ENCODE measurements at regions not wholly inside any gene's neighbourhood (a gene's known extent, or its start where the extent isn't known, plus 50 kb on each side); places are given as distances from the start of the nearest gene placed in this dataset.
"Not testable (repeated sequence)": the region's sequence is repeated elsewhere in the genome, so short reads cannot be mapped to it uniquely, and the experiment has no call there.

DNA sequence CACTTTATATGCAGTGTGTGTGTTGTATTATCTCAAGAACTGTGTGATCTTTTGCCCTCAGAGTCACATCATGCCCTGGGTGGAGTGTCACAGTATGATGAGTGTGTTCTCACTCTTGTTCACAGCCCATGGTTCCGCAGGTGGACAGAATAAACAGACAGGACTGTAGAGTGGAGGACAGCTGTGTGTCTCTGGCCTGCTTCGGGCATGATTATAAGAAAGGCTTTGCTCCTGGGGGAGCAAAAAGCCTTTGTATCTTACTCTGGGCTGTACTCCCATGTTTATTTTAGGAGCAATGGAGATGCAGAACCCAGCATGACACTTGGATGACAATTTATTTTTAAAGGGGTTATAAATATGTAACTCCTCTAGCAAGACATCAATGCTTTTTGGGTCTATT, 371.7 kb upstream of the MEX3C start:
- no peak for DNase-seq (ENCODE audit: low read depth in 4 of 4, low spot score in 3 of 4)

DNA sequence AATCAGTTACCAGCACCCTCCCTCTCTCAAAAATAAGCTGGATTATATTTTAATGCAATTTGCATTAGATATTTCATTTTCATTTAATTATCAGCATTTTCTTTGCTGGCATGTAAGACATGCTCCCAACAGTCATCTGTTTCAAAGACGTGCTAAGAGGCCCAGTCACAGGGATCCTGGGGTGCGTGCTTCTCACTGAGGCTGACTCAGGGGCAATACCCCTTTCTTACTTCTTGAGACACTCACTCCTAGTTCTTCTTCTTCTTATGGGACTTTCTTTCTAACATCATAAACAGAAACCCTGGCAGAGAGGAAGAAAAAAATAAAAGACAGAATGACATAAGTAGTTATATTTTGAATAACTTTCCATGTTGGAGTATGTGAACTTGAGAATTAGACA, 372.1 kb upstream of the MEX3C start:
- no peak for DNase-seq (ENCODE audit: low read depth in 4 of 4, low spot score in 3 of 4)

DNA sequence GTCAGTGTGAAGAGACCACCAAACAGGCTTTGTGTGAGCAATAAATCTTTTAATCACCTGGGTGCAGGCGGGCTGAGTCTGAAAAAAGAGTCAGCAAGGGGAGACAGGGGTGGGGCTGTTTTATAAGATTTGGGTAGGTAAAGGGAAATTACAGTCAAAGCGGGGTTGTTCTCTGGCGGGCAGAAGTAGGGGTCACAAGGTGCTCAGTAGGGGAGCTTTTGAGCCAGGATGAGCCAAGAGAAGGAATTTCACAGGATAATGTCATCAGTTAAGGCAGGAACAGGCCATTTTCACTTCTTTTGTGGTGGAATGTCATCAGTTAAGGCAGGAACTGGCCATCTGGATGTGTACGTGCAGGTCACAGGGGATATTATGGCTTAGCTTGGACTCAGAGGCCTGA, 372.6 kb upstream of the MEX3C start:
- DNase-seq (ENCODE audit: low read depth in 4 of 4, low spot score in 3 of 4), result not testable (repeated sequence)

DNA sequence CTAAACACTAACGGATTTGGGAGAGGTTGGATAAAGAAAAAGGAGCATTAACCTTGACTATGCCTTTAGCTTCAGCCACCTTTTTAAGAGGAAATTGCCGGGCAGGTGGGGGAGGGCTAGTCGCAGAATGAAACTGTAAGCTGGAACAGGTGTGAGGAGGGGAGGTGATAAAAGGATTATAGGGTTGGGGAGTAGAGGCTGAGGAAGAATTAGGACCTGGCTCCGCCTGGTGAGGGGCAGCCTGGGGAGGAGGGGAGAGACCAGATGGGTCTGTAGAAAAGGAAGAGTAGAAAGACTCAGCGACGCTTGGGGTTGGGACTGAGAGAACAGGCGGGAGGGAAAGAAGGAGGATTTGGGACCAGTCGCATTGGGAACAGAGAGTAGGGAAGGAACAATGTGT, 376.4 kb upstream of the MEX3C start:
- not testable (repeated sequence) for DNase-seq (ENCODE audit: low read depth in 4 of 4, low spot score in 3 of 4)

DNA sequence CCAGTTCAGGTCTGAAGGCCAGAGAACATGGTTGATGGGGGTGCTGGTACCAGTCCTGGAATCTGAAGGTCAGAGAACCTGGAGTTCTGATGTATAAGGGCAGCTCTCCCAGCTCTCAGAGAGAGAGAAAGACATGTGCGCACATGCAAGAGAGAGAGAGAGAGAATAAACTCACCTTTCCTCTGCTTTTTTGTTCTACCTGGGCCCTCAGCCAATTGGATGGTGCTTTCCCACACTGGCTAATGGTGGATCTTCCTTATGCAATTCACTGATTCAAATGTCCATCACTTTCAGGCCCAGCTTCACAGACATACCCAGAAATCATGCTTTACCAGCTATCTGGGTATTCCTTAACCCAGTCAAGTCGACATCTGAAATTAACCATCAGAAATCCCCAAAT, 377.7 kb upstream of the MEX3C start:
- DNase-seq (ENCODE audit: low read depth in 4 of 4, low spot score in 3 of 4), result no peak

DNA sequence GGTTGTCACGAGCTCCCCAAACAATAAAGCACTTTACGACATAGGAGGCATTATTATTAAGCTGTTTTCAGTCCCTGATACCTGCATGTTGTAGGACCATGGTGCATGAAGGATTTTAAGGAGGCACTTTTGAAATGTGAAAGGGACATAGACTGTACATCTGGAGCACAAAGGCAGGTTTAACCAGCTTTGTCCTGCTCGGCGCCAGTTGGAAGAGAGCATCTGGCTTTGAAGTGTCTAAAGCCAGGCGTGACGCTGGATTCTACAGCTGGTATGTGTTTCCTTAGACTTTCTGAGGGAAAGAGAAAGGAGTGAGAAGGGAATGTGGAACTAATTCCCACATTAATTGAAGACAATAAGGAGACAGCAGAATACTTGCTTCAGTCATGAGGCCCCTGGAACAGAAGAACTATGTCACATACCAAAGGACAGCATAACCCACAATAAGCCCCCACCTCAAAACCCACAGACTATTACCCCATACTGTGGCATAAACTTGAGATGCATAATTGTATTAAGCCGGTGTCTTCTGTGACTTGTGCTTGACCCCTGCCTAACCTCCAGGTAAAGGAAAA, 381.0 kb upstream of the MEX3C start:
- DNase-seq (ENCODE audit: low read depth in 4 of 4, low spot score in 3 of 4), result no peak

DNA sequence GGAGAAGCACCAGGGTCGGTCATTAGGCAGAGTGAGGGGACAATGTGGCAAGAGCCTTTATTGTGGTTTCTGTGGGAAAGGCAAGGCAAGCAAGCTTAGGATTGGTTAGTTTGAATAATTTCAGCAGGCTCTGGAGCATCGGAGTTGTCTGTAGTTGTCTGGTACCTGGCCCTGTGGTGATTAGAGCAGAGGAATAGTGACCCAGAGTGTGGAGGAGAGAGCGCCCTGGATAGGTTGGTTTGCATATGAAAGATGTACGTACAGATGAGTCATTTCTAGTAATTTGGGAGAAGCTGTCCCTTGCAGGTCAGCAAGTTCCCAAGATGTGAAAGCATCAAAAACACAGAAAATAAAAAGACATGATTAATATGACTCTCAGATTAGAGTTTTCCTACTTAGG, 383.1 kb upstream of the MEX3C start:
- DNase-seq (ENCODE audit: low read depth in 4 of 4, low spot score in 3 of 4), result no peak

DNA sequence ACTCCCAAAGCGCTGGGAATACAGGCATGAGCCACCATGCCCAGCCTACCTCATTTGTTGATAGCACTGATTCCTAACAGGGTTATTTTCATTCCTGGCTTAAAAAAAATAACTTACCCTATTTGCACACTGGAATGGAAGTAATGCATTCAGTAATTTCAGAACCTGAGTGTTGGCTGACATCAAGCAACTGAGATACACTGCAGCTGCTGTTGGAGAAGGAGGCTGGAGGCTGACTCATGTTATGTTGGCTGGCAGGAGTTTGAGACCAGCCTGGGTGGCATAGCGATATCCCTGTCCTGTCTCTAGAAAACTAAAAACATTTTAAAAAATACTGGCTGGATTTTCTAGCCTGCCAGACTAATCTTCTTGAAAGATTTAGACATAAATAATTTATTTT, 385.1 kb upstream of the MEX3C start:
- DNase-seq (ENCODE audit: low read depth in 4 of 4, low spot score in 3 of 4), result no peak

DNA sequence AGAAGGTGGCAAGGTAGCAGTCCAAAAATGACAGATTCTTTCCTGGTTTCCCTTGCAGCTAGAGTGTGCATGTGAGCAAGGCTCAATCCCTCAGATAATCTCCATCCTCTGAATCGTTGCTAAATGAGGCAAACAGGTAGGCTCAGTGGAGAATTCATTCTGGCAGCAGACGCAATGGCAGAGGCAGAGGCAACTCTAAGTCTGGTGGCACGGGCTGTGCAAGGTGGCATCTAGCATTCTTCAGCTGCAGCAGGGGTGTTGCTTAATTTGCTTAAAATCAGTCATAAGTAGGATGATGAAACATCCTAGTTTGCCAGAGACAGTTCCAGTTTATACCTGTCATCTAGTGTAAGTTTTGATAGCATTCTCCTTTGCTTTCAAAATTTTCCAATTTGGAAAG, 391.1 kb upstream of the MEX3C start:
- no peak for DNase-seq (ENCODE audit: low read depth in 4 of 4, low spot score in 3 of 4)

DNA sequence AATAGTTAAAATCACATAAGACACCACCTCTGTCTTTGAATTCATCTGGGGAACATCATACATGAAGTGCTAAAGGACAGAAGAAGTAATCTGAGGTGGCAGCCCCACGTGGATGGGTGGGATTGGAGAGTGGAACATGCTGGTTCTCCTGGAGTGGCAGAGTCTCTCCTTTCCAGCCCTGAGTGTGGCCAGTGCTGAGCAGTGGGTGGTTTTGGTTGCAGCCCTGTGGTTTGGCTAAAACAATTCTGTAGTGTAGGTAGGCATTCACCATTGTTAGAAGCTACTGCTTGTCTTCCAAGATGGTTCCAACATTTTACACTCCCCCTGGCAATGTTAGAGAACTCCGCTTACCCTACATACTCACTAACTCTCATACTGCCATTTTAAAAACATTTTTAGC, 396.4 kb upstream of the MEX3C start:
- DNase-seq (ENCODE audit: low read depth in 4 of 4, low spot score in 3 of 4), result no peak

DNA sequence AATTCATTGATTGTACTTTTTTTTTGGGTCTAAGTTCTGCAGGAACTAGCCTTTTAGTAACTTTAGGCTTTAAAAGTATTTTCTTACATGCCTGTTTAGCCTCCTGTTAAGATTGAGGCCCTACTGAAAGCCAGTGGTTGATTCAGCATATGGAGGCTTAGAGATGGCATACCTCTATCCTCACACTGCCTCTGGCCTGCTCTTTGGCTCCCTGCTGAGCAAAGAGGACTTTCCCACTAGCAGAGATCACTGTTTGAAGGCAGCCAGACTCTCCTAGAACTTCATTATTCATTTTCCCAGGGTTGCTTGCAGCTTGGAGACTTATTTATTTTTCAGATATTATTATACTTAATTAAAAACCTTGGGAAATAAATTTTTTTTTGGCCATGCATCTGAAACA, 405.6 kb upstream of the MEX3C start:
- no peak for DNase-seq (ENCODE audit: low read depth in 4 of 4, low spot score in 3 of 4)

DNA sequence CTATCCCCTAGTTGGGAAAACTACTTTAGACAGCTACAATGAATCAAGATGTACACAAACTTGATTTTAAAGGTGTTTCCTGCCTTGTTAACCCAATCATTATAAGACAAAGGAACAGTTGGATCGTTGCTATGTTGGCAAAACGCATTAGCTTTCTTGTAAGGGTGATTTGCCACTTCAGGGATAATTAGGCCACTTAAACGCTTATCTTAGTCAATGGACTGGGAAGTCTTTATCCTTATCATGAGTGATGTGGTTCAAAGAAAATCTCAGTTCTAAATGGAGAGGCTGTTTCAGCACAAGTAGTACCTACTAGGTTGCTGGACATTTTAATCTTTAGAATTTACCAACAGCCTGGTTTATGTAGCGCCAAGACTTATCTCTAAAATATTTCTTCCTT, 406.1 kb upstream of the MEX3C start:
- DNase-seq (ENCODE audit: low read depth in 4 of 4, low spot score in 3 of 4), result no peak

DNA sequence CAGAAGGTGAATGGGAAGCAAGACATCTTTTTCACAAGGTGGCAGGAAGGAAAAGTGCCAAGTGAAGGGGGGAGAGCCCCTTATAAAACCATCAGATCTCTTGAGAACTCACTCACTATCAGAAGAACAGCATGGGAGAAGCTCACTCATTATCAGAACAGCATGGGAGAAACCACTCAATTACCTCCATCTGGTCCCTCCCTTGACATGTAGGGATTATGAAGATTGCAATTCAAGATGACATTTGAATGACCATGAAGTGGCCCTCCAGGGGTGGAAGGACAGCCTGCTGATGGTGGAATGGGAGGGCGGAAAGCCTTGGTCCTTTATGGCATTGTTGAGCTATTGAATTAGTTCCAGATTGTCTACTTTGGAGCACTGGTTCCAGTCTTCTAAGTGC, 413.0 kb upstream of the MEX3C start:
- no peak for DNase-seq (ENCODE audit: low read depth in 4 of 4, low spot score in 3 of 4)

DNA sequence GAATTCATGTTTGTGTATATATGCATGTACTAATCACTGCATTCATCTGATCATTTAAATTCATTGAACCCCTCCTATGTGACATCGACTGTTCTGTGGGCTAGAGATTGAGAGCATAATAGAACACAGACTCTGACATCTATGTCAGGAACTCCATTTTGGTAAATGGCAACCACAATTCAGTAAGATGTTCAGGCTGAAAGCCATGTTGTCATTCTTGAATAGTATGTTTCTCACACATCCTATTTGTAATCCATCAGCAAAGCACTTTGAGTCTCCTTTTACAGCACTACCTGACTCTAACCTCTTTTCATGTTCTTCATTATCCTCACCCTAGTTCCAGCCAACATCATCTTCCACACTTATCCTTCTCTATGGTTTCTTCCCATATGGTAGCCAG, 413.8 kb upstream of the MEX3C start:
- DNase-seq (ENCODE audit: low read depth in 4 of 4, low spot score in 3 of 4), result no peak

DNA sequence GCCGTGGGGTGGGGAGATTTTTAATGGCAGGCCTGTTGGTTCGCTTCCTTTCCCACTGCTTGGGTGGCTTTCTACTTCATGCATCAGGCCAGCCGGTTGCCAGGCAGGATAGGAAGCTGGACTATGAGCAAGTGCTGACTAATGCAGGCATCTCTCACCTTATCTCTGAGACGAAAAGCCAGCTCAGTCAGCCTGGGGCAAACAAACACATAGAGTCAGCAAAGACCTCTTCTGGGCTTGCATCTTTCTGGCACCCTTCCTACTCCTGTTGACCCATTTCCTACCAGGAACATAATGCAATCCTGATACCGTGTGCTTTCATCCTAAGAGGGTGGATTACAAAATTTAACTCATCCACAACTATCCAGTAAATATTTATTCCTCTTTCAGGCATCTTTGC, 416.6 kb upstream of the MEX3C start:
- no peak for DNase-seq (ENCODE audit: low read depth in 4 of 4, low spot score in 3 of 4)

DNA sequence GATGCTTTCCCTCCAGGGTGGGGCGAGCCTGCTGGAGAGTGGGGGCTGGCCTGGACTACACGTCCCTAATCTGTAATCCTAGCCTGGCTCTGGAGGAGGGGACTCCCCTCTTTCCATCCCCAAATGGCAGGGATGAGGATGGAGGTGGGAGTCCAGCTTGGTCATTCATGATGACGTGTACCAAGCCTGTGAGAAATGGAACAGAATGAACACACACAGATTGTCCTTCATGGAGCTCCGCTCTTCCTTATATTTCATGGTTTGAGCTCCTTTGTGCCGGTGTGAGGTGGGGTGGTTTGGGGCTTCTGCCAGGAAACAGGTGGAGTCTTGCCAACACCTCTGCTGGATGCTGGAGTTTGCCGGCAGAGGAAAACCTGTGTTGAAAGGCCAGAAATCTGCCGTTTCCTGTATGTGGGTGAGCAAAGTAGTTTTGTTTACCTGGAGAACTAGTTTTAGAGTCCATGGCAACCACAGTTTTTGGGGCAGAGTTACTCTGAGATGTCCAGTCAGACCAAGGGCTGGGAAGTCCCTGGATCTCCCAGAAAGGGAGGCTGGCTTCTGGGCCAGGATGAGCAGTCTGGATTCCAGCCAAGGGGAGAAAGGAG, 417.6 kb upstream of the MEX3C start:
- DNase-seq (ENCODE audit: low read depth in 4 of 4, low spot score in 3 of 4), result no peak

DNA sequence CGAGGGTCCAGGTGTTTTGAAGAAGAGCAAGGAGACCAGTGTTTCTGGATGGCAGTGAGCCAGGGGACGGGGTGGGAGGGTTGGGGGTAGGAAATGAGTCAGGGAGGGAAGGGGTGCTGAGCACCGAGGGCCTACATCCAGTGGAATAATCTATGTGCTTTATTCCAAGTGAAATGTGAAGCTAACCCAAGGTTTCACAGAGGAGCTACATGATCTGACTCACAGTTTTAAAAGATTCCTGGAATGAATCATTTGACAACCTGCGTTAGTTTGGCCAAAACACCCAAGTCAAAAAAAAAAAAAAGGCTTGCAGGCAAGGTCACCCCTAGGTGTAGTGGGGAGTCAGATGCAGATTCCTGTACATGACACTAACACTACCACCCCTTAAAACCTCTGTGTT, 419.7 kb upstream of the MEX3C start:
- no peak for DNase-seq (ENCODE audit: low read depth in 4 of 4, low spot score in 3 of 4)

DNA sequence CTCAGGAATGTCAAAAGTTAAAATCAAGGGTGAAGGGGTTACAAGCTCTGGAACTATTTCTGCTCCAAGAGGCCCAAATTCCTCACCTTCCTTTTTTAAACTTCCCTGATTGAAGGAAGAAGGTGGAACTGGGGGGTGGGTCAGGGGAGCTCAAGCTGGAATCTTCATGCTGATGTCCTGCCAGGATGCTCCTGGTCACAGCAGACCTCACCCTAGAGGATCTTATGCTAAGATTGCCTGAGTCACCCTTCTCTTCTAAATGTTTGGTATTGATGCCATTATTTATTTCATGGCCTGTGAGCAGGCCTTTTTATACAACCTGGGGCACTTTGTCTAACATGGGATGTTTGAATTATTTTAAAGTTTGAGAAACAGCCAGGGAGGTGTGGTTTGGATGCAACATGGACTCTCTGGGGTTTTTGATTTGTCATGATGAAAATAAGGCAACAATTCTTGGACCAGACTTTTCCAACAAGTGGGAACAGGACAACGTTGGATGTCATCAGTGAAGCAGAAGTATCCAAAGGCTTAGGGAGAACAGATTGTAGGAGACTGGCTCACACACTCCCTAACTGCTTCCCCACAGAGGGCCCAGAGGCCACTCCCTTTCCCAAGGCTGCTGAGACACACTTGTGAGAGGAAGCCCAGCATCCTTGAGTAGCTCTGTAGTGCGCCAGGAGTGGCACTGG, 420.2 kb upstream of the MEX3C start:
- no peak for DNase-seq (ENCODE audit: low read depth in 4 of 4, low spot score in 3 of 4)

DNA sequence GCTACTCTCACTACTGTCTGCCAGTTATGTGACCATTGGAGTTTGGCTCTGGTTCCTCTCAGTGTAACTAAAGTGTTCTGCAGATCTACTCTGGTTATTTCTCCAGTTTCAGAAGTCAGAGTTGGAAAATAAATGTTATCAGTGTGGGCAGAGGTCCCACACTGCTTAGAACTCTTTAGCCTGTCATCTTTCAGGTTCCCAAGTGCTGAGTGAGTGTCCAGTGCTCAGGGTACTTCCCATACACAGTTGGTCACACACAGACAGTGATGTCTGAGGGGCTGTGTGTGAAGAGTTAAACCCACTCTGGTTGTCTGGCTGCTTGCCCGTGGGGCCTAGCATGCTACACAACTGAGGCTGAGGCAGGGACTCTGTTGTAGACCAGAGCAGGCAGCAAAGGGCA, 421.8 kb upstream of the MEX3C start:
- no peak for DNase-seq (ENCODE audit: low read depth in 4 of 4, low spot score in 3 of 4)

DNA sequence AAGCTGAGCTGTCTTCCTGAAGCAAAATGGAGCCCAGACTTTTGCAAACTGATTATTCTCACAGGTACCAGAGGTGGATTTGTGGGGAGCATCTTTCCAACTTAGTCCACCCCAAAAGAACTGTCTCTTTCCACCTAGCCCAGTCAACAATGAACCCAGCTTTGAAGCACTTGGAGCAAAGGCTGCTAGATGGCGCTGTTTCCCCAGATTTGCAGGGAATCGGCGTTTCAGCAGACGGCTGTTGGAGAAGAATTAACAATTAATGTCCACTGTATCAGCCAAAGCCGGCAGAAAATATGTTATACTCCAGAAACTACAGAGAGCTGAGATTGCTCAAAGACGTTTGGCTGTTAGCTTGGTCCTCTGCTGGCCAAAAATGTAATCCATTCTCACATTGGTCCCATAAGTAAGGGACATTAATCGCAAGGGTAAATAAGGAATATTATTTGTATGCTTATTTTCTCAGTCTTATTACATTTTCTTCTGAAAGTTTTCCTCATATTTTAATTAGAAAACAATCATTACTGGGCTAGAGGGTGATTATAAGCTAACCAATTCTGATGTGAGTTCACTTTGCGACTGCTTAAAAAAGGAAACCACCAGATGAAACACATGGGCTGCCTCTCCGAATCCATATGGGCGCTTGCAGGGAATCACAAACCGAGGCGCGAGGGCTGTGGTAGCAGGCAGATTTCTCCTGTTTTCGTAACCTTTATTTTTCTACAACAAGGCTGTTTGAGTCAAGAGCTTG, 423.8 kb upstream of the MEX3C start:
- DNase-seq (ENCODE audit: low read depth in 4 of 4, low spot score in 3 of 4), result peak; percentile 50 to 67 (median 57)

DNA sequence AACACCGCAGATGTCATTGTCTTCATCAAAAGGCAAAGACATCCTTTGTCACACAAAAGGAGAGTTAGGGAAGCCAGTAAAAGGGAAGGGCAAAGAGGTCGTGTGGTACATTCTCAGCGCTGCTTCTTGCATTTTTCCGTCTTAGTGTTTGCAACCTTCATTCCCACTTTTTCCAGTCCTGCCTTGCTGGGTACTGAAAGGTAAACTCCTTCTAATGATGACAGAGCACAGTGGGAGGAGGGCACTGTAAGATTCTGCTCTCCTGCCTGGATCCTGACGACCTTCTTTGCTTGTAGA, 424.3 kb upstream of the MEX3C start:
- no peak for DNase-seq (ENCODE audit: low read depth in 4 of 4, low spot score in 3 of 4)

DNA sequence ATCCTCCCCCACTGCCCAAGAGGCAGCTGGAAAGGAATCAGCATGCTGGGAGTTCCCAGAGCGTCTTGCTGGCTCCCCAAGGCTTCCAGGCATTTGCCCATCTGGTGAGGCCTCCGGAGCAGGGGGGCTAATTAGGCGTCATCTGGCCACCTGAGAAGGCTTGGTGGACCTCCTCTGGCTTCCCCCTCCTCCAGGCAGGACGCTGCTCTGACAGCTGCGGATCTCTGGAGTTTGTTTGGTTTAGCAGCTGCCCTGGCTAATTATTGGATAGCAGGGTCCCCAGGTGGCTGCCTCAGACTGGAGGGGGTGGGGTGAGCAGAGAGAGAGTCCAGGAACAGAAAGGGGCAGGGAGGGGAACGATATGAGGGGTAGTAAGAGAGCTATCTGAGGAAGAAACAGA, 425.2 kb upstream of the MEX3C start:
- DNase-seq (ENCODE audit: low read depth in 4 of 4, low spot score in 3 of 4), result no peak
